Small intestine (tissue), 7 donors: ENCODE measurements at regions not wholly inside any gene's neighbourhood (a gene's known extent, or its start where the extent isn't known, plus 50 kb on each side); places are given as distances from the start of the nearest gene placed in this dataset.

Experiments used
- DNase-seq, 2 donors: peaks; one replicate each; pipeline versions ENCODE4 v3.0.0 to v3.0.0-alpha.2; 2013
- FAIRE-seq: peaks from 2 replicates; lab custom pipeline; 2012; peaks lifted over from hg19 to GRCh38; lab: Jason Lieb, UNC
- H3K27ac ChIP-seq, 3 donors: one replicate each; pipeline ENCODE4 v1.5.1; 2013; ENCODE audit warnings: low read length in 2 of 3, mild to moderate bottlenecking in 2 of 3, control low read depth in 1 of 3, inconsistent platforms in 1 of 3, low read depth in 1 of 3, moderate library complexity in 1 of 3
- H3K27me3 ChIP-seq, 3 donors: one replicate each; pipeline ENCODE4 v1.6.1; 2013; ENCODE audit warnings: low read length in 3 of 3, inconsistent platforms in 1 of 3; ENCODE audit not compliant: control insufficient read depth in 3 of 3, insufficient read depth in 3 of 3
- H3K36me3 ChIP-seq, 3 donors: one replicate each; pipeline ENCODE4 v1.6.1; 2013; ENCODE audit warnings: low read length in 3 of 3, inconsistent platforms in 1 of 3, low read depth in 1 of 3, mild to moderate bottlenecking in 1 of 3, moderate library complexity in 1 of 3; ENCODE audit not compliant: control insufficient read depth in 3 of 3, insufficient read depth in 2 of 3
- H3K4me1 ChIP-seq, 3 donors: one replicate each; pipeline ENCODE4 v1.6.1; 2013; ENCODE audit warnings: low read length in 2 of 3, inconsistent platforms in 1 of 3, low read depth in 1 of 3, mild to moderate bottlenecking in 1 of 3, moderate library complexity in 1 of 3; ENCODE audit not compliant: control insufficient read depth in 3 of 3, insufficient read depth in 2 of 3
- H3K4me3 ChIP-seq, 3 donors: one replicate each; pipeline ENCODE4 v1.5.1; 2013; ENCODE audit warnings: low read length in 3 of 3, control low read depth in 1 of 3, inconsistent platforms in 1 of 3, low read depth in 1 of 3, mild to moderate bottlenecking in 1 of 3, moderate library complexity in 1 of 3
- H3K9me3 ChIP-seq, 2 donors: one replicate each; pipeline ENCODE4 v1.6.1; 2013; ENCODE audit warnings: low read depth in 1 of 2, low read length in 1 of 2; ENCODE audit not compliant: control insufficient read depth in 2 of 2, insufficient read depth in 1 of 2
- WGBS, 3 donors: extraction: QIAGEN DNeasy Blood & Tissue Kit; methylation state at CpG; one replicate each; pipeline ENCODE4 v1.1.7; 2013; 5-methylcytosine and 5-hydroxymethylcytosine counted together
- donor health status: healthy with polysubstance abuse.
- donor health status: control.
- donor health status: control.
- donor health status: Bipolar disorder and iron deficiency.
- donor health status: healthy.

DNA sequence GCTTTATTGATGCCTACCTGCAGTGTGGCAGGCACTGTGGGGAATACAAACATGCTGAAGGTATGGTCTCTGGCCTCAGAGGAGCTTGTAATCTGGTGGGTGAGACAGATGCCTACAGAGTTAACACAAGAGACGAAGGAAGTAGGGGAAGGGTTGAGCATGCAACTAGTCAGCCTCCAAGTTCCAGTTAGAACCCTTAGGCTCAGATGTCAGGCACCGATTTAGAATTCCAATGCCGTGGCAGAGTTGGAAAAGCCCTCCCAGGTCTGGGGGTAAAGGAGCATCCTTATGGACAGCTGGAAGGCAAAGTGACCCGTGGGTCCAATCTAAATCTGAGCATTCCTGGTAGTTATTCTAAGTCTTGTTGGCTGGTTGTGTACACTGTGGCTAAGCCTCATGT is 132.9 kb upstream of the GJB5 start:
- H3K27ac ChIP-seq, result no peak overlapping the region
- no peak for DNase-seq
- H3K4me3 ChIP-seq, result no peak overlapping the region
- no peak for FAIRE-seq
- 66 to 76% (median 73%) methylated on average over 4 of the region's 4 CpGs for WGBS, 3 donors
- H3K4me1 ChIP-seq, result peaks cover 0 to 26% (median 0%) of the 10 kb centered on the region in 3 donors
- H3K9me3 ChIP-seq, result no peaks in the 10 kb centered on the region
- H3K36me3 ChIP-seq, result no peaks in the 10 kb centered on the region
- H3K27me3 ChIP-seq, result no peaks in the 10 kb centered on the region

DNA sequence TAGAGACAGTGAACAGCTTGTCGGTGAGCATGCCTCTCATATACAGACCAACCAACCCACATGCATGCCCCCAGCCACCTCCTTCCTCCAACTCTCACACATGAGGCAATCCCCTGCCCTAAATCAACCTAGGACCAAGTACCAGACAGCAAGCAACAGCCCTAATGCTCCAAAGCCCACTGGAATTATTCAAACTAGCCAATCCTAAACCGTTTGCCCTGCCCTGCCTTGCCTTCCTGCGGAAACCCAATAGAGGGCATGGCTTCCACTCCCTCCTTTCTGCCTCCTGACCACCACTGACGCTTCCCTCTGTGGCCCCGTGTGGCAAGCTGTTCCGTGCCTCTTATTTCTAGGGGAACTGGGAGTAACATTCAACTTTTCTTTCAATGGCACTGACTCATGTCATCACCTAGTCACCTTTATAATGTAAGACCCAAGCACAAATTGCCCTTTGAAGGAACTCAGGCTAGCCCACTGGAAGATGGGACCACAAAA is 129.3 kb upstream of the GJB5 start:
- FAIRE-seq (no peak), DNase-seq (no peak)
- no peaks in the 10 kb centered on the region for H3K9me3 ChIP-seq
- no peak overlapping the region for H3K27ac ChIP-seq
- H3K4me1 ChIP-seq, result no peaks in the 10 kb centered on the region
- H3K36me3 ChIP-seq, result no peaks in the 10 kb centered on the region
- H3K27me3 ChIP-seq, result no peaks in the 10 kb centered on the region
- 57 to 62% (median 60%) methylated on average over 6 of the region's 6 CpGs for WGBS, 3 donors
- no peak overlapping the region for H3K4me3 ChIP-seq

DNA sequence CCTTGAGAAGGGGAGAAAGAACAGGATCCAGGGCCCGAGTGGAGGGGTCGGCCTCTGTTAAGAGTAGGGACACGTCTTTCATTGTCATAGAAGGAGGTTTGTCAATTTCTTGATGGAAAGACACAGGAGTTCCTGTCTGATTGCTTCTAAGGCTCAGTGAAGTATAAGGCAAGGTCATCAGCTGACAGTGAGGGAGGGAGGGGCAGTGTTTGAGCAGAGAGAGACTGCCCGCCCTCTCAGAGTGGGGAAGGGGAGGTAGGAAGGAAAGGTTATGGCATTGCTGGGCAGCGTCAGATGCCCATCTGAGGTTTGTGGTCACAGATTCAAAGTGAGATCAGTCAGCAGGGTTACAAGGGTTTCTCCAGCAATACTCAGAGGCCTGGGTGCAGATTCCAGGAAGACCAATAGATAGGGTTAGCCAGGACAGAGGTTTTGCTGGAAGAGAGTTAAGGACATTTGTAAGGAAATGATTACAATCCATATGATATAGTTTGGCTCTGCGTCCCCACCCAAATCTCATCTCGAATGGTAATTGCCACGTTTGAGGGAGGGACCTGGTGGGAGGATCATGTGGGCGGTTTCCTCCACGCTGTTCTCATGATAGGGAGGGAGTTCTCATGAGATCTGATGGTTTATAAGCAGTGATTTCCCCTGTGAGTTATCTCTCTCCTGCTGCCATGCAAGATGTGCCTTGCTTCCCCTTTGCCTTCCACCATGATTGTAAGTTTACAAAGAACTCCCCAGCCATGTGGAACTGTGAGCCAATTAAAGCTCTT is 127.2 kb upstream of the GJB5 start:
- Histone ChIP-seq H3K27me3 (no peaks in the 10 kb centered on the region), H3K36me3 (no peaks in the 10 kb centered on the region), H3K4me3 (no peak overlapping the region), H3K4me1 (no peaks in the 10 kb centered on the region), H3K9me3 (no peaks in the 10 kb centered on the region), H3K27ac (no peak overlapping the region)
- FAIRE-seq (no peak), DNase-seq (no peak)
- 58 to 65% (median 58%) methylated on average over 10 of the region's 10 CpGs for WGBS, 3 donors

DNA sequence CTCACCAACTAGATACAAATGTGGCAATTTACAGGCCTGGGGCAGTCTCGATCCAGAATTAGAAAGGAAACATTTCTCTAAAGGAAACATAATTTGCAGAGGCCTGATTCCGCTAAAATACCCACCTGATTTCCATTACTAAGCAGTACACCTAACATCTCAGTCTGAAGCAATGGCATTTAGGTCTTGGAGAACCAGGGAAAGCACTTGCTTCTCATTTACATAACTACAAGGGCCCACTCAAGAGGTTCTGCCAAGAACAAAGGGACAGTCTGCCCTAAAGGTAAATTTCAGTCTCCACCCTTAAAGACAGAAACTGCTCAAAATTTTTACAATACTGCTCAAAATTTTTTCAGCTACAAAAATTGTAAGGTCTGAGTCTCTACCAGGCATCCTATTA is 123.7 kb upstream of the GJB5 start:
- FAIRE-seq (no peak), DNase-seq (no peak)
- H3K27me3 ChIP-seq, result no peaks in the 10 kb centered on the region
- H3K27ac ChIP-seq, result no peak overlapping the region
- H3K36me3 ChIP-seq, result no peaks in the 10 kb centered on the region
- H3K9me3 ChIP-seq, result no peaks in the 10 kb centered on the region
- 84 to 88% (median 87%) methylated on average over 2 of the region's 2 CpGs for WGBS, 3 donors
- no peak overlapping the region for H3K4me3 ChIP-seq
- H3K4me1 ChIP-seq, result no peaks in the 10 kb centered on the region

DNA sequence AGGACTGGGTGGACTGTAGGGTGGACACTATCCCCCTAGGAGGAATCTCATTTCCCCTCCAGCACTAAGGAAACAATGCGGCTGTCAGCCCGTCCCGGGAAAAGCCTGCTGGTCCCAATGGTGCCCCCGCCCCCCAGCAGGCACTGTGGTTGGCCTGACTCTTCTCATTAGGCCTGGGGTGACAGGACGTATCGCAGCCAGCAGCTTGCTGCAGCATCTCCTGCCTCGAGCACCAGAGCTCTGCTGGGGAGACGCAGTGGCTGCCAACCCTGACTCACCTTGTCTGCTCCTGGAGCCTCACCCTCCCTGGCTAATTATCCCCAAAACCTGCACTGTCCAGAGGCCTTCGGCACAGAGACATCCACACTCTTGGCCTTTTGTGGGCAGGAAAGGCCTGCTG is 115.1 kb upstream of the GJB5 start:
- Histone ChIP-seq H3K9me3 (no peaks in the 10 kb centered on the region), H3K27ac (no peak overlapping the region), H3K4me3 (no peak overlapping the region), H3K4me1 (no peaks in the 10 kb centered on the region), H3K36me3 (no peaks in the 10 kb centered on the region), H3K27me3 (no peaks in the 10 kb centered on the region)
- FAIRE-seq (no peak), DNase-seq (no peak)
- 68 to 72% (median 69%) methylated on average over 3 to 9 of the region's 9 CpGs for WGBS, 3 donors

- H3K4me1 ChIP-seq, result no peaks in the 10 kb centered on the region
- no peaks in the 10 kb centered on the region for H3K36me3 ChIP-seq
- no peak overlapping the region for H3K27ac ChIP-seq
- no peak for DNase-seq
- H3K9me3 ChIP-seq, result no peaks in the 10 kb centered on the region
- no peak overlapping the region for H3K4me3 ChIP-seq
- no peak for FAIRE-seq
- WGBS, 3 donors, result 38 to 56% (median 48%) methylated on average over 9 to 10 of the region's 10 CpGs
- H3K27me3 ChIP-seq, result peaks cover 0 to 4% (median 0%) of the 10 kb centered on the region in 3 donors
Observed at GRCh38 chr1:34640654-34641401, 114.0 kb upstream of the GJB5 start.

DNA sequence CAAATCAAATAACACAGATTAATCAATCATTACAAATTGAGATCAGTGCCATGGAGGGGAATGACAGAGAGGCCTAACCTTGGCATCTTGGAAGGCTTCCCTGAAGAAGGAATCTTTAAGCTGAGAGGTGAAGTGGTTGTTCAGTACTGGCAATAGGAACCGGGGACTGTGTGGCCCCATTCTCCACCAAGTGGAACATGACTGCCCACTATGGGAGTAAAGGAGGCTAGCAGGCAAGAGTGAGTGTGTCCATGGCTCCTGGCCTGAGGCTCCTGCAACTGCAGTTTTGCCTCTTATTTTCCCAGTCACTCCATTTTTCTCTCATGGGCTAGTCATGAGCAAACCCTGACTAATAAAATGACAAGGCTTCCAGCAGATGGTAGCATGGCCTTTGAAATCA is 112.2 kb upstream of the GJB5 start:
- Histone ChIP-seq H3K4me1 (no peaks in the 10 kb centered on the region), H3K9me3 (no peaks in the 10 kb centered on the region), H3K27ac (no peak overlapping the region), H3K4me3 (no peak overlapping the region), H3K36me3 (no peaks in the 10 kb centered on the region), H3K27me3 (peaks cover 0 to 4% (median 0%) of the 10 kb centered on the region in 3 donors)
- DNase-seq (no peak), FAIRE-seq (no peak)
- whole genome bisulfite sequencing, 3 donors, result 27 to 45% (median 39%) methylated on average over 1 of the region's 1 CpG

GRCh38 chr1:34645109-34645688 is 109.6 kb upstream of the GJB5 start:
- FAIRE-seq, result no peak
- Histone ChIP-seq H3K9me3 (no peaks in the 10 kb centered on the region), H3K36me3 (no peaks in the 10 kb centered on the region), H3K27ac (no peak overlapping the region), H3K4me3 (no peak overlapping the region), H3K27me3 (peaks cover 0 to 4% (median 3%) of the 10 kb centered on the region in 3 donors), H3K4me1 (no peaks in the 10 kb centered on the region)
- no peak for DNase-seq
- 17 to 31% (median 20%) methylated on average over 7 of the region's 7 CpGs for WGBS, 3 donors
